HG03565 (cell line): ENCODE measurements at regions not wholly inside any gene's neighbourhood (a gene's known extent, or its start where the extent isn't known, plus 50 kb on each side); places are given as distances from the start of the nearest gene placed in this dataset.

Experiments
- ATAC-seq: cut with Tn5 transposase; IDR thresholded peaks from one replicate; pipeline ENCODE4 v1.9.1; 2021; ENCODE audit warnings: mild to moderate bottlenecking, moderate library complexity; ENCODE audit not compliant: unreplicated experiment

GRCh38 chr2:41377837-41378236 lies 670.0 kb upstream of the PKDCC start:
- ATAC-seq = no peak

GRCh38 chr2:41378420-41378819 lies 669.4 kb upstream of the PKDCC start:
- no peak for ATAC-seq

- no peak for ATAC-seq
Measured at GRCh38 chr2:41379496-41380221, 668.2 kb upstream of the PKDCC start.

- no peak for ATAC-seq
Measured at GRCh38 chr2:41381701-41382100, 666.1 kb upstream of the PKDCC start.

GRCh38 chr2:41387519-41387918 lies 660.3 kb upstream of the PKDCC start:
- no peak for ATAC-seq

GRCh38 chr2:41393621-41394020 lies 654.2 kb upstream of the PKDCC start:
- ATAC-seq = no peak

- ATAC-seq = no peak
Measured at GRCh38 chr2:41394541-41394940, 653.3 kb upstream of the PKDCC start.

GRCh38 chr2:41395692-41396091 lies 652.1 kb upstream of the PKDCC start:
- no peak for ATAC-seq

GRCh38 chr2:41399437-41400087 lies 648.3 kb upstream of the PKDCC start:
- no peak for ATAC-seq

- no peak for ATAC-seq
Measured at GRCh38 chr2:41400088-41400665, 647.6 kb upstream of the PKDCC start.

- no peak for ATAC-seq
Measured at GRCh38 chr2:41405441-41405840, 642.4 kb upstream of the PKDCC start.

GRCh38 chr2:41409328-41409727 lies 638.5 kb upstream of the PKDCC start:
- no peak for ATAC-seq

- ATAC-seq = no peak
Measured at GRCh38 chr2:41410011-41410410, 637.8 kb upstream of the PKDCC start.

GRCh38 chr2:41413813-41414485 lies 633.9 kb upstream of the PKDCC start:
- no peak for ATAC-seq

GRCh38 chr2:41414486-41415230 lies 633.2 kb upstream of the PKDCC start:
- ATAC-seq = peak; percentile 69

- ATAC-seq = no peak
Measured at GRCh38 chr2:41417511-41417910, 630.3 kb upstream of the PKDCC start.

- no peak for ATAC-seq
Measured at GRCh38 chr2:41420219-41420618, 627.6 kb upstream of the PKDCC start.

GRCh38 chr2:41420872-41421271 lies 626.9 kb upstream of the PKDCC start:
- ATAC-seq = no peak

GRCh38 chr2:41431756-41432155 lies 616.1 kb upstream of the PKDCC start:
- no peak for ATAC-seq

GRCh38 chr2:41432459-41432858 lies 615.4 kb upstream of the PKDCC start:
- ATAC-seq = no peak

- no peak for ATAC-seq
Measured at GRCh38 chr2:41434991-41435390, 612.8 kb upstream of the PKDCC start.
